Astrocyte (in vitro differentiated cells and primary cell): ENCODE measurements at regions not wholly inside any gene's neighbourhood (a gene's known extent, or its start where the extent isn't known, plus 50 kb on each side); places are given as distances from the start of the nearest gene placed in this dataset.

Source experiments
- DNase-seq: peaks from one replicate; pipeline ENCODE4 v3.0.0-alpha.2; 2010; ENCODE audit warnings: low read depth
- FAIRE-seq: peaks from 2 replicates; lab custom pipeline; 2011; peaks lifted over from hg19 to GRCh38; lab: Jason Lieb, UNC
- H2AFZ ChIP-seq: 2 replicates; pipeline ENCODE4 v1.6.0; 2012; ENCODE audit warnings: low read depth, low read length, inconsistent platforms
- H3K27ac ChIP-seq: 2 replicates; pipeline ENCODE4 v1.5.1; 2011; ENCODE audit warnings: low read depth, low read length, inconsistent platforms
- H3K27me3 ChIP-seq: 2 replicates; pipeline ENCODE4 v1.6.0; 2011; ENCODE audit warnings: low read length, inconsistent platforms; ENCODE audit not compliant: insufficient read depth
- H3K36me3 ChIP-seq: 2 replicates; pipeline ENCODE4 v1.5.1; 2011; ENCODE audit warnings: low read length, inconsistent platforms; ENCODE audit not compliant: insufficient read depth
- H3K4me1 ChIP-seq: 2 replicates; pipeline ENCODE4 v1.5.1; 2011; ENCODE audit warnings: low read length, inconsistent platforms; ENCODE audit not compliant: insufficient read depth
- H3K4me2 ChIP-seq: 2 replicates; pipeline ENCODE4 v1.6.0; 2012; ENCODE audit warnings: low read length, inconsistent platforms
- H3K4me3 ChIP-seq: 2 replicates; pipeline ENCODE4 v1.5.1; 2011; ENCODE audit warnings: low read depth, mild to moderate bottlenecking, low read length, inconsistent platforms; ENCODE audit not compliant: insufficient read depth
- H3K79me2 ChIP-seq: 2 replicates; pipeline ENCODE4 v1.6.0; 2012; ENCODE audit warnings: mild to moderate bottlenecking, low read length, inconsistent platforms; ENCODE audit not compliant: insufficient read depth
- H3K9ac ChIP-seq: 2 replicates; pipeline ENCODE4 v1.6.0; 2012; ENCODE audit warnings: mild to moderate bottlenecking, low read length, inconsistent platforms
- H3K9me3 ChIP-seq: 2 replicates; pipeline ENCODE4 v1.5.1; 2012; ENCODE audit warnings: low read depth, mild to moderate bottlenecking, low read length, inconsistent platforms; ENCODE audit not compliant: insufficient read depth
- H4K20me1 ChIP-seq: 2 replicates; pipeline ENCODE4 v1.6.0; 2012; ENCODE audit warnings: low read length, inconsistent platforms; ENCODE audit not compliant: insufficient read depth
- H3K27ac Mint-ChIP-seq: one replicate; pipeline ENCODE4 v1.8.0; 2021; ENCODE audit warnings: mild to moderate bottlenecking, mixed read lengths; ENCODE audit not compliant: unreplicated experiment
- H3K27me3 Mint-ChIP-seq: one replicate; pipeline ENCODE4 v1.8.0; 2021; ENCODE audit warnings: low read depth, mixed read lengths; ENCODE audit not compliant: unreplicated experiment
- H3K36me3 Mint-ChIP-seq: one replicate; pipeline ENCODE4 v1.8.0; 2021; ENCODE audit warnings: low read depth, mixed read lengths; ENCODE audit not compliant: unreplicated experiment
- H3K4me1 Mint-ChIP-seq: one replicate; pipeline ENCODE4 v1.8.0; 2021; ENCODE audit warnings: low read depth, mixed read lengths; ENCODE audit not compliant: unreplicated experiment
- H3K4me3 Mint-ChIP-seq: one replicate; pipeline ENCODE4 v1.8.0; 2021; ENCODE audit warnings: mild to moderate bottlenecking, moderate library complexity, mixed read lengths; ENCODE audit not compliant: unreplicated experiment
- H3K9me3 Mint-ChIP-seq: one replicate; pipeline ENCODE4 v1.8.0; 2021; ENCODE audit warnings: mild to moderate bottlenecking, mixed read lengths; ENCODE audit not compliant: unreplicated experiment
- CTCF ChIP-seq: IDR thresholded peaks from 2 replicates; pipeline ENCODE4 v1.5.1; 2011; ENCODE audit warnings: low read depth, mild to moderate bottlenecking, inconsistent platforms, low read length, moderate library complexity; ENCODE audit not compliant: insufficient read depth
- EZH2 ChIP-seq: IDR thresholded peaks from 2 replicates; pipeline ENCODE4 v1.6.1; 2012; ENCODE audit warnings: mild to moderate bottlenecking, low read length, inconsistent platforms; ENCODE audit not compliant: insufficient read depth

GRCh38 chr15:95865330-95865739, 465.2 kb upstream of the NR2F2 start:
- Histone ChIP-seq H3K27ac (no peak overlapping the region), H3K4me3 (no peak overlapping the region), H4K20me1 (no peaks in the 10 kb centered on the region), H3K79me2 (no peaks in the 10 kb centered on the region), H3K9ac (no peak overlapping the region), H3K4me1 (no peaks in the 10 kb centered on the region), H2AFZ (no peak overlapping the region), H3K27me3 (no peaks in the 10 kb centered on the region), H3K4me2 (no peak overlapping the region), H3K9me3 (no peaks in the 10 kb centered on the region), H3K36me3 (no peaks in the 10 kb centered on the region)
- FAIRE-seq (no peak), DNase-seq (no peak)
- H3K4me3 Mint-ChIP-seq: no peak overlapping the region
- TF ChIP-seq CTCF: no peak
- no peak for TF ChIP-seq EZH2
- no peaks in the 10 kb centered on the region for H3K36me3 Mint-ChIP-seq
- H3K27ac Mint-ChIP-seq: no peak overlapping the region
- peaks cover 4% of the 10 kb centered on the region for H3K4me1 Mint-ChIP-seq
- peaks cover 23% of the 10 kb centered on the region for H3K27me3 Mint-ChIP-seq
- H3K9me3 Mint-ChIP-seq: no peaks in the 10 kb centered on the region

GRCh38 chr15:95866711-95867440, 463.6 kb upstream of the NR2F2 start:
- H3K4me3 Mint-ChIP-seq: no peak overlapping the region
- no peak overlapping the region for H3K9ac ChIP-seq
- H3K27ac Mint-ChIP-seq: no peak overlapping the region
- H3K9me3 ChIP-seq: no peaks in the 10 kb centered on the region
- H3K4me1 Mint-ChIP-seq: peaks cover 7% of the 10 kb centered on the region
- H3K4me1 ChIP-seq: no peaks in the 10 kb centered on the region
- no peak overlapping the region for H3K4me2 ChIP-seq
- H3K27me3 ChIP-seq: no peaks in the 10 kb centered on the region
- FAIRE-seq (no peak), DNase-seq (no peak)
- no peaks in the 10 kb centered on the region for H4K20me1 ChIP-seq
- no peaks in the 10 kb centered on the region for H3K36me3 ChIP-seq
- H3K27me3 Mint-ChIP-seq: peaks cover 23% of the 10 kb centered on the region
- H3K27ac ChIP-seq: no peak overlapping the region
- H3K4me3 ChIP-seq: no peak overlapping the region
- H3K79me2 ChIP-seq: no peaks in the 10 kb centered on the region
- TF ChIP-seq EZH2 (no peak), CTCF (no peak)
- H3K9me3 Mint-ChIP-seq: peaks cover under 1% of the 10 kb centered on the region
- no peak overlapping the region for H2AFZ ChIP-seq
- H3K36me3 Mint-ChIP-seq: no peaks in the 10 kb centered on the region

GRCh38 chr15:95868450-95868849, 462.1 kb upstream of the NR2F2 start:
- Mint-ChIP-seq H3K9me3 (peaks cover 2% of the 10 kb centered on the region), H3K36me3 (no peaks in the 10 kb centered on the region), H3K27ac (no peak overlapping the region), H3K4me1 (peaks cover 14% of the 10 kb centered on the region), H3K4me3 (no peak overlapping the region), H3K27me3 (peaks cover 22% of the 10 kb centered on the region)
- Histone ChIP-seq H3K9me3 (no peaks in the 10 kb centered on the region), H3K4me1 (peaks cover 3% of the 10 kb centered on the region), H2AFZ (no peak overlapping the region), H3K9ac (no peak overlapping the region), H4K20me1 (no peaks in the 10 kb centered on the region), H3K4me2 (no peak overlapping the region), H3K27ac (no peak overlapping the region), H3K79me2 (no peaks in the 10 kb centered on the region), H3K36me3 (no peaks in the 10 kb centered on the region), H3K4me3 (no peak overlapping the region), H3K27me3 (no peaks in the 10 kb centered on the region)
- TF ChIP-seq CTCF (no peak), EZH2 (no peak)
- DNase-seq (no peak), FAIRE-seq (no peak)
